ENCODE measurements at regions not wholly inside any gene's neighbourhood (a gene's known extent, or its start where the extent isn't known, plus 50 kb on each side); places are given as distances from the start of the nearest gene placed in this dataset.
"Not testable (repeated sequence)": the region's sequence is repeated elsewhere in the genome, so short reads cannot be mapped to it uniquely, and the experiment has no call there.

DNA sequence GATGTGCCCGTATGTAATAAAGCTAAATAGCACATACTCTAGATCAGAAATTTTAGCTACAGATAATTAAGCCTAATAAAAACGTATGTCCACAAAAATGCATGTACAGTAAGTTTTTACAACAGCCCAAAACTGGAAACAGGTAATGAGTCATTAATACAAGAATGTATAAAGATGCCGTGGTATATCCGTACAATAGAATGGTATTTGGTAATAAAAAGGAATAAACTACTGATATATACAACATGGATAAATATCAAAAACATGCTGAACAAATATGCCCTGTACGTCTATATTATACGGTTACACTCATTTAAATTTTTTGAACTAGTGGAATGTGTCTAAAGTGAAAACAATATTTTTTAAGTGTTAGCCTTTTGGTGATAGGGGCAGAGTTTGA, 128.2 kb upstream of the ADGRB3 start:
- Histone ChIP-seq H4K20me1 (ENCODE audit: low read length) (no peaks in the 10 kb centered on the region), H3K36me3 (ENCODE audit: low read depth, low read length) (no peaks in the 10 kb centered on the region), H3K4me1 (ENCODE audit: insufficient read depth, low read length) (peaks cover 12% of the 10 kb centered on the region), H3K4me2 (ENCODE audit: low read length) (peak overlapping the region; percentile 35; the same call in 1 of the 2 replicates), H3K9ac (ENCODE audit: low read length) (no peak overlapping the region), H3K9me3 (ENCODE audit: low read length) (no peaks in the 10 kb centered on the region), H3F3A (ENCODE audit: low read length, unreplicated experiment) (no peaks in the 10 kb centered on the region), H3K27ac (ENCODE audit: low read length) (no peak overlapping the region), H3K27me3 (ENCODE audit: low read length) (no peaks in the 10 kb centered on the region), H3K4me3 (ENCODE audit: low read length) (no peak overlapping the region), H3K9me2 (replicated peaks; ENCODE audit: low read length) (no peaks in the 10 kb centered on the region), H2AFZ (ENCODE audit: low read length) (no peak overlapping the region), H3K79me2 (ENCODE audit: low read length) (no peaks in the 10 kb centered on the region)
- ATAC-seq (peak; percentile 92), DNase-seq (peak; percentile 72)
- no TSS peak for BruUV-seq (replicated peaks)
- intact Hi-C loops (cut with micrococcal nuclease), result no loop called here
- TF ChIP-seq, protein P1, sequence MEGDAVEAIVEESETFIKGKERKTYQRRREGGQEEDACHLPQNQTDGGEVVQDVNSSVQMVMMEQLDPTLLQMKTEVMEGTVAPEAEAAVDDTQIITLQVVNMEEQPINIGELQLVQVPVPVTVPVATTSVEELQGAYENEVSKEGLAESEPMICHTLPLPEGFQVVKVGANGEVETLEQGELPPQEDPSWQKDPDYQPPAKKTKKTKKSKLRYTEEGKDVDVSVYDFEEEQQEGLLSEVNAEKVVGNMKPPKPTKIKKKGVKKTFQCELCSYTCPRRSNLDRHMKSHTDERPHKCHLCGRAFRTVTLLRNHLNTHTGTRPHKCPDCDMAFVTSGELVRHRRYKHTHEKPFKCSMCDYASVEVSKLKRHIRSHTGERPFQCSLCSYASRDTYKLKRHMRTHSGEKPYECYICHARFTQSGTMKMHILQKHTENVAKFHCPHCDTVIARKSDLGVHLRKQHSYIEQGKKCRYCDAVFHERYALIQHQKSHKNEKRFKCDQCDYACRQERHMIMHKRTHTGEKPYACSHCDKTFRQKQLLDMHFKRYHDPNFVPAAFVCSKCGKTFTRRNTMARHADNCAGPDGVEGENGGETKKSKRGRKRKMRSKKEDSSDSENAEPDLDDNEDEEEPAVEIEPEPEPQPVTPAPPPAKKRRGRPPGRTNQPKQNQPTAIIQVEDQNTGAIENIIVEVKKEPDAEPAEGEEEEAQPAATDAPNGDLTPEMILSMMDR (conservative IDR thresholded peaks at IDR 0.05; ENCODE audit: low read depth, low read length), result no peak
- no peak for TF ChIP-seq EZH2 (IDR thresholded peaks at IDR 0.05; ENCODE audit: low read length, unreplicated experiment)
- TF ChIP-seq EZH2phosphoT487 (IDR thresholded peaks at IDR 0.05; ENCODE audit: borderline replicate concordance, low read length), result no peak
- ChIA-PET POLR2A (ENCODE audit: unreplicated experiment) (no interaction called here), CTCF (no interaction called here)

DNA sequence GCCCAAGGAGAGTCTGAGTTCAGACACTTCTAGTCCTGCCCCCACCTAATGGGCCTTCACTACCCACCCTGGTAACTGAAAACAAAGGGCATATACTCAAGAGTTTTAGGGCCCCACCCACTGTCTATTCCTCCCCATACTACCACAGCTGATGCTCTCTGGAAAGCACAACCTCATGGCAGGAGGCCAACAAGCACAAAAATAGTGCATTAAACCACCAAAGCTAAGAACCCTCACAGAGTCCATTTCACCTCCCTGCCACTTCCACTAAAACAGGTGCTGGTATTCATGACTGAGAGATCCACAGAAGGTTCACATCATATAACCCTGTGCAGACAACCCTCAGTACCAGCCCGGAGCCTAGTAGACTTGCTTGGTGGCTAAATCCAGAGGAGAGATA, 132.1 kb upstream of the ADGRB3 start:
- H3K27me3 ChIP-seq (ENCODE audit: low read length), result no peaks in the 10 kb centered on the region
- POLR2A ChIA-PET (ENCODE audit: unreplicated experiment), result no interaction called here
- H2AFZ ChIP-seq (ENCODE audit: low read length), result no peak overlapping the region
- H3K79me2 ChIP-seq (ENCODE audit: low read length), result no peaks in the 10 kb centered on the region
- intact Hi-C loops (cut with micrococcal nuclease), result no loop called here
- no peak overlapping the region for H3K4me3 ChIP-seq (ENCODE audit: low read length)
- no peak overlapping the region for H3K27ac ChIP-seq (ENCODE audit: low read length)
- DNase-seq, result no peak
- no peaks in the 10 kb centered on the region for H3F3A ChIP-seq (ENCODE audit: low read length, unreplicated experiment)
- no peak overlapping the region for H3K4me2 ChIP-seq (ENCODE audit: low read length)
- H3K4me1 ChIP-seq (ENCODE audit: insufficient read depth, low read length), result peaks cover 17% of the 10 kb centered on the region
- H3K36me3 ChIP-seq (ENCODE audit: low read depth, low read length), result no peaks in the 10 kb centered on the region
- TF ChIP-seq, protein P1 (conservative IDR thresholded peaks at IDR 0.05; ENCODE audit: low read depth, low read length), result no peak
- TF ChIP-seq EZH2phosphoT487 (IDR thresholded peaks at IDR 0.05; ENCODE audit: borderline replicate concordance, low read length) (no peak), EZH2 (IDR thresholded peaks at IDR 0.05; ENCODE audit: low read length, unreplicated experiment) (no peak)
- no peak overlapping the region for H3K9ac ChIP-seq (ENCODE audit: low read length)
- CTCF ChIA-PET, result no interaction called here
- no peak for ATAC-seq
- BruUV-seq (replicated peaks), result no TSS peak
- no peaks in the 10 kb centered on the region for H3K9me3 ChIP-seq (ENCODE audit: low read length)
- no peaks in the 10 kb centered on the region for H3K9me2 ChIP-seq (replicated peaks; ENCODE audit: low read length)
- no peaks in the 10 kb centered on the region for H4K20me1 ChIP-seq (ENCODE audit: low read length)

DNA sequence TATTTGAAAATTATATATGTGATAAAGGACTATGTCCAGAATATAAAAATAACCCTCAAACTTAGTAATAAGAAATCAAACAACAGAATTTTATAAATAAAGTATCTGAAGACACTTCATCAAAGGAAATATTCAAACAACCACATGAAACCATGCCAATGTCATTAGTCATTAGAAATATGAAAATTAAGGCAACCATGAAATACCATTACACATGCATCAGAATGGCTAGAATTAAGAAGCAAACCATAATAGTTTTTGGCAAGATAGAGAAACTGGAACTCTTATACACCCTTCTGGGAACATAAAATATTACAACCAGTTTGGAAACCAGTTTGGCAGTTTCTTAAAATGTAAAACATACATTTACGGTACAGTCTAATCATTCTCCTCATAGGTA, 137.2 kb upstream of the ADGRB3 start:
- H3K79me2 ChIP-seq (ENCODE audit: low read length), result no peaks in the 10 kb centered on the region
- ChIA-PET POLR2A (ENCODE audit: unreplicated experiment) (no interaction called here), CTCF (interaction anchor here (1.9 kb wide), 1 partner anchor 154 kb away, joined by 17 read pairs; no protein-coding TSS in a partner anchor)
- peaks cover 5% of the 10 kb centered on the region; the same call in 1 of the 2 replicates for H3K4me1 ChIP-seq (ENCODE audit: insufficient read depth, low read length)
- no peaks in the 10 kb centered on the region for H4K20me1 ChIP-seq (ENCODE audit: low read length)
- no peaks in the 10 kb centered on the region for H3K9me2 ChIP-seq (replicated peaks; ENCODE audit: low read length)
- no peak overlapping the region for H3K4me2 ChIP-seq (ENCODE audit: low read length)
- no peaks in the 10 kb centered on the region for H3K27me3 ChIP-seq (ENCODE audit: low read length)
- no peak overlapping the region for H3K9ac ChIP-seq (ENCODE audit: low read length)
- DNase-seq, result peak; percentile 71
- H3F3A ChIP-seq (ENCODE audit: low read length, unreplicated experiment), result no peaks in the 10 kb centered on the region
- H3K4me3 ChIP-seq (ENCODE audit: low read length), result no peak overlapping the region
- BruUV-seq (replicated peaks), result no TSS peak
- no peak overlapping the region for H3K27ac ChIP-seq (ENCODE audit: low read length)
- peak; percentile 72 for ATAC-seq
- intact Hi-C loops (cut with micrococcal nuclease), result loop anchor here (1.0 kb wide), 1 partner anchor 154 kb away; no protein-coding TSS in a partner anchor
- no peak overlapping the region for H2AFZ ChIP-seq (ENCODE audit: low read length)
- TF ChIP-seq EZH2phosphoT487 (IDR thresholded peaks at IDR 0.05; ENCODE audit: borderline replicate concordance, low read length) (no peak), EZH2 (IDR thresholded peaks at IDR 0.05; ENCODE audit: low read length, unreplicated experiment) (no peak)
- TF ChIP-seq, protein P1 (conservative IDR thresholded peaks at IDR 0.05; ENCODE audit: low read depth, low read length), result peak; percentile 37; the same call in 1 of the 2 replicates
- no peaks in the 10 kb centered on the region for H3K9me3 ChIP-seq (ENCODE audit: low read length)
- no peaks in the 10 kb centered on the region for H3K36me3 ChIP-seq (ENCODE audit: low read depth, low read length)

GRCh38 chr6:68494880-68495279, 140.2 kb upstream of the ADGRB3 start:
- H3K9me2 ChIP-seq (replicated peaks; ENCODE audit: low read length); H3K4me2 ChIP-seq (ENCODE audit: low read length); H3F3A ChIP-seq (ENCODE audit: low read length, unreplicated experiment); CTCF ChIA-PET; H3K4me3 ChIP-seq (ENCODE audit: low read length); POLR2A ChIA-PET (ENCODE audit: unreplicated experiment); DNase-seq; H4K20me1 ChIP-seq (ENCODE audit: low read length); H3K79me2 ChIP-seq (ENCODE audit: low read length); ATAC-seq; H3K27ac ChIP-seq (ENCODE audit: low read length); H2AFZ ChIP-seq (ENCODE audit: low read length); H3K4me1 ChIP-seq (ENCODE audit: insufficient read depth, low read length); intact Hi-C loops (cut with micrococcal nuclease); H3K9ac ChIP-seq (ENCODE audit: low read length); H3K27me3 ChIP-seq (ENCODE audit: low read length); H3K9me3 ChIP-seq (ENCODE audit: low read length); BruUV-seq (replicated peaks); H3K36me3 ChIP-seq (ENCODE audit: low read depth, low read length): not testable (repeated sequence)
